ENCODE measurements at regions not wholly inside any gene's neighbourhood (a gene's known extent, or its start where the extent isn't known, plus 50 kb on each side); places are given as distances from the start of the nearest gene placed in this dataset.

DNA sequence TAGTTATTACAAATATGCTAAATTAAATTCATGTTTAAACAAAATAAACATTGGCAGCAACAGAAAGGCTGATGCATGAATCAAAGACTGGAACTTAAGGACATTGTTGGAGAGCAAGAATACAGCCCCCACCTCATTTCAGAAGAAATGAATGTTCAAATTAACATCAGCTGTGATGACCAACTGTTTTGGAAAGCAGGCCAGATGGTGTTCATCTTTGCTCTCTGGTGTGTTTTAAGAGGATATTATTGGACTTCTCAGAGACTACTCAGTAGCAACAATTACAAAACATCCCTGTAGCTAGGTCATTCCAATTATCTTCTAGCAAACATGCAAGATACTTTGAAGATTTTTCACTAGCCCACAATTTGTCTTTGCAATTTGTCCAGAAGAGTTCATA lies 118.6 kb upstream of the DOK5 start:
- no peak for DNase-seq
- intact Hi-C loops (cut with DNase I) = no loop called here

GRCh38 chr20:54361475-54361874 lies 113.9 kb upstream of the DOK5 start:
- DNase-seq = no peak
- intact Hi-C loops (cut with DNase I) = no loop called here

DNA sequence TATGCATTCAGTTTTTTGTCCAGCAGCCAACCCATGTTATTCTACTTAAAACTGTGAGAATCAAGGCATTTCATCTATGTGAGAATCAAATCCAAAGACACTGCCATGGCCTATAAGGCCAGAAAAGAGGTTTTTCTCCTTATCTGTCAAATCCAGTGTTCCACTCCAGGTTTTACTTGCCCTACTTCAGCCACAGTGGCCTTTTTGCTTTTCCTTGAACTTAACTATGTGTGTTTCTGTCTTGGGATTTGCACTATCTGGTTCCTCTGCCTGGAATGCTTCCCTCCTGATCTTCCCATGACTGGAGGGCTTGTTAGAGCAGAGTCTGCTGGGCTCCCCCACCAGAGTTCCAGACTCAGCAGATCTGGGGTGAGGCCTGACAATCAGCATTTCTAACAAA lies 113.1 kb upstream of the DOK5 start:
- DNase-seq = no peak
- intact Hi-C loops (cut with DNase I) = no loop called here

GRCh38 chr20:54364365-54364764 lies 111.0 kb upstream of the DOK5 start:
- intact Hi-C loops (cut with DNase I) = no loop called here
- DNase-seq = no peak

DNA sequence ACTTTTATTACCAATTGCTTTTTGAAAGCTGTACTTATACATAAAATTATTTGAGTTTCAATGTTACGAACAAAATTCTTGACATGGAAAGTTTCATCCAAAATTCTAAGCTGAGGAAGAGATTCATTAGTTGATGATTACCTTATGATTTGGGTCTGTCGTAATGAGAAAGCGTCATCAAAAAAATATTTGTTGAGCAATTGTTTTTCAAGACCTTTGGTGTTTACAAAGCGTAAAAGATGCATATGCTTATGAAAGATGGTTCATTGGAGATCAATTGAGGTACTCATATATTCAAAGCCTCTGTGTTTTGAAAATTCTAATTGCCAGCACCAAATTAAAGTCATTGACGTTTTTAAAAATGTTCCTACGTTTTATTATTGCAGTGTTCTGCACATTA lies 110.5 kb upstream of the DOK5 start:
- intact Hi-C loops (cut with DNase I) = no loop called here
- DNase-seq = no peak

DNA sequence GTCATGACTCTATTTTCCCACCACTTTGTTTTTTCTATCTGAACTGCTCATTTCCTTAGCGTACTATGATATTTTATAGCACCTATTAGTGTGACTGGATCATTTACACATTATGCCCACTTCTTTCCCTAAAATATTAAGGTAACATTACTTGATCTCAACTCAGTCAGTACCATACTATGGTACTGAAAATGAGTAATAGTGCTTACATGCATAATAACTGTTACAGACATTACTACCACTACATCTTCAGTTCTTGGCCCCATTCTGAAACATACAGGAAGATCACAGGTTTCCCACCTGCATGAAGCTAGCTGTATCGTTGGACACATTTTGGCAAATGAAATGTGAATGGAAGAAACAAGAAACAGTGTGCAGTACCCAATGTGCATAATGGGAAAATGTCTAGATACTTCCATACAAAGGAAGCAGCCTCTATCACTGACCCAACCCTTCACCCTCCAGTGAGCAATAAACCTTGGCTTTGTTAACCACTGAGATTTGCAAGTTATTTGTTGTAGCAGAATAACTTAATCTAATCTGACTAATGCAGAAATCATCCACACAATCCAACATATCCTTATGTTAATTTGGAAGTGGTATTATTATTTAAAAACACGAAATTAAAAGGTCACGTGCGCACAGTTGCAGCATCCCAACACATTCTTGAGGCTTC lies 108.6 kb upstream of the DOK5 start:
- intact Hi-C loops (cut with DNase I) = no loop called here
- DNase-seq = no peak

GRCh38 chr20:54368570-54368969 lies 106.8 kb upstream of the DOK5 start:
- no peak for DNase-seq
- intact Hi-C loops (cut with DNase I) = no loop called here

- DNase-seq = no peak
- intact Hi-C loops (cut with DNase I) = no loop called here
Observed at GRCh38 chr20:54372313-54372712, 103.1 kb upstream of the DOK5 start.

GRCh38 chr20:54377992-54378773 lies 97.2 kb upstream of the DOK5 start:
- intact Hi-C loops (cut with DNase I) = no loop called here

GRCh38 chr20:54379893-54380584 lies 95.4 kb upstream of the DOK5 start:
- intact Hi-C loops (cut with DNase I) = no loop called here
- DNase-seq = no peak

More at GRCh38 chr20:54377992-54378773, 97.2 kb upstream of the DOK5 start:
- no peak for DNase-seq

DNA sequence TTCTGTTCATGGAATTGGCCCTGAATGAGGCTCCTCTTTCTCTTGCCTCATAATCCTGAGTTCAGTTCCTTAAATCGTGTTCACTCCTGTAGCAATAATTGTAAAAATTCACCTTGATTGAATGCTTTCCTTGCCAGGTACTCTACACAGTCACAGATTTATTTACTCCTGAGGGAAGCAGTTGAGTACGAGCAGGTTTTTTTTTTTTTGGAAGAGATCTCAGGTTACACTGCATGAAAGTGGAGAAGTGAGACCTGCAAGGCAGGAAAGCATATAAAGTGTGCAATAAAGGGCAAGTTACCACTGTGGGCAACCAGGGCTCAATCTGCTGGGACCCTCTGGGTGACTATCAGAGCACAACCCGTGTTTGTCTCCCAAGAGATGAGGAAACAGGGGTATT lies 93.0 kb upstream of the DOK5 start:
- DNase-seq = no peak
- intact Hi-C loops (cut with DNase I) = no loop called here

GRCh38 chr20:54385746-54386145 lies 89.6 kb upstream of the DOK5 start:
- no peak for DNase-seq
- intact Hi-C loops (cut with DNase I) = no loop called here

DNA sequence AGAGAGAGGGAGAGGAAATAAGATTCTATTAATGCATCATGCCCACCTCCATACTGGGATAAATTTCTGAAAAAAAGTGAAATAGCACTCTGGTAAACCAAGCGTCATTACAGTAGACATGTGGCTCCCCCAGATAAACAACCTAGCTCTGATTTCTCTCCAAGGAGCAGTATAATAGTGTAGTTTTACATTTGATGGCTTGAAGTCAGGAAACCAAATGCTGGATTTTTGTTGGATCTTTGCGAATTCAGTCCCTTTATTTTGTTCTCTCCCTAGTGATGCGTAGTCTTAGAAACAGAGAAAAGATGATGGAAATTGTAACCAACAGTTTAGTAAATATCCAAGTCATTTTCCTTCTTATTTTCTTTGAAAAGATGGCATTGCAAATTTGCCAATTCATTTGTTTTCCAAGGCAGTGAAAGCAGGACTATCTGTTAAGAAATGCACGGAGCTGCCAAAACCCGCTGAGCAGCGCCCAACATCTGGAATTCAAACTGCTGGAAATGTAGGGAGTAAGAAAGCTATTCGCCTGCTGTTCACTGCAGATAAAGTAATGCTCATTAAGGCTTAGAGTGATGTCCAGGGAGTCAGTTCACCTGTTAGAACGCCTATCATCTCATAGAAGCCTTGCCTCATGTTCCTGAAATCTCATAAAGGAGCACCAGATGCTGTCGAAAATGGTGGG lies 85.7 kb upstream of the DOK5 start:
- intact Hi-C loops (cut with DNase I) = no loop called here
- no peak for DNase-seq

- DNase-seq = no peak
- intact Hi-C loops (cut with DNase I) = no loop called here
Observed at GRCh38 chr20:54397292-54398140, 77.9 kb upstream of the DOK5 start.

DNA sequence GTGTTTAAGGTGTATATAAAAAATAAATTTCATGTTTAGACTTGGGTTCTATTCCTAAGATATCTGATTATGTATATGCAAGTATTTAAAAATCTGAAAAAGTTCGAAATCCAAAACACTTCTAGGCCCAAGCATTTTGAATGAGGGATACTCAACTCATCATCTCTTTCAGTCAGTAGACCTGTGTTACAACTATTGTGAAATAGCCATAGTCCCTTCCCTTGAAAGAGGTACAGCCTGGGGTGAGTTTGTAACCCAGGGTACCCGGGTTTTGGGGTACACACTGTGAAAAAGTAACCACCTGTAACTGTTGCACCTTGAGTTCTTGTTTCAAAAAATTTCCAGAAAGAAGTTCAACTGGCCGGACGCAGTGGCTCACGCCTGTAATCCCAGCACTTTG lies 76.6 kb upstream of the DOK5 start:
- DNase-seq = no peak
- intact Hi-C loops (cut with DNase I) = no loop called here

- intact Hi-C loops (cut with DNase I) = no loop called here
Observed at GRCh38 chr20:54405540-54405939, 69.9 kb upstream of the DOK5 start.

GRCh38 chr20:54407459-54407858 lies 67.9 kb upstream of the DOK5 start:
- intact Hi-C loops (cut with DNase I) = no loop called here
- DNase-seq = no peak

More at GRCh38 chr20:54405540-54405939, 69.9 kb upstream of the DOK5 start:
- DNase-seq = no peak

DNA sequence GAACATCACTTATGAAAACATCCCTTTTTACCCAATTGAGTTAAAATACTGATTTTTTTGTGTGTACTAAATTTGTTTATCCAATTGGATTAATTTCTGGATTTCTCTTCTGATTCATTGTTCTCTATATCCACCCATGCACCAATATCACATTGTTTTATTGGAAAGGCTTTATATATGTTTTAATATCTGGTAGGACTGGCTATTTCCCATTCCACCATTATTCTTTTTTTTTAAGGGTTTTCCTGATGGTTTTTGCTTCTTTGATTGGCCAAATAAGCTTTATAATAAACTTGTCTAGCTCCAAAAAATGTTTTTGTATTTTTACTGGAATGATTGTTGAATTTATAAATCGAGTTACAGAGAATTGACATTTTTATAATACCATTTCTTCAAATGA lies 59.4 kb upstream of the DOK5 start:
- DNase-seq = no peak
- intact Hi-C loops (cut with DNase I) = loop anchor here (5.0 kb wide), 1 partner anchor 134 kb away; no protein-coding TSS in a partner anchor

DNA sequence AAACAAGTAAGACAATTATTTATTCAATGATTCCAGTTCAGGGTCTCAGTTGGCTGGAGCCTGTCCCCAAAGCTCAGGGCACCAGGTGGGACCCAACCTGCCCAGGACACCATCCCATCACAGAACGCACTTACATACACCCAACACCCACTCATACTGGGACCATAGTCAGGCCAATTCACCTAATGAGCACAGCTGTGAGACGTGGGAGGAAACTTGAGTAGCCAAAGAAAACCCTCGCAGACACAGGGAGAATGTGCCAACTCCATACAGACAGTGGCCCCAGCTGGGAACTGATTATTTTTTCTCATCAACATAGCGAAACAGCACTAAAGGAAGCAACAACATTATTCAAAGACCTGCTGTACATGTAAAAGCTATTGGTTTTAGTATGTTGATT lies 58.6 kb upstream of the DOK5 start:
- DNase-seq = no peak
- intact Hi-C loops (cut with DNase I) = loop anchor here (5.0 kb wide), 1 partner anchor 134 kb away; no protein-coding TSS in a partner anchor

- no peak for DNase-seq
- intact Hi-C loops (cut with DNase I) = loop anchor here (5.0 kb wide), 1 partner anchor 137 kb away; no protein-coding TSS in a partner anchor
Observed at GRCh38 chr20:54419531-54419930, 55.9 kb upstream of the DOK5 start.
